Loucy (cell line): ENCODE measurements at regions not wholly inside any gene's neighbourhood (a gene's known extent, or its start where the extent isn't known, plus 50 kb on each side); places are given as distances from the start of the nearest gene placed in this dataset.

Source experiments
- CTCF ChIP-seq: fragments of 200-600 bp; sonication (generic); conservative IDR thresholded peaks from 2 replicates; pipeline ENCODE4 v1.5.1; 2014; ENCODE audit warnings: mild to moderate bottlenecking, antibody characterized with exemption, low read length
- EZH2phosphoT487 ChIP-seq: fragments of 200-600 bp; IDR thresholded peaks from 2 replicates; pipeline ENCODE4 v1.6.1; 2018; ENCODE audit warnings: antibody characterized with exemption, mild to moderate bottlenecking, moderate library complexity, borderline replicate concordance

- TF ChIP-seq CTCF (no peak), EZH2phosphoT487 (no peak)
Observed at GRCh38 chr1:163744301-163744887, 422.6 kb downstream of the NUF2 start.
